ENCODE measurements at regions not wholly inside any gene's neighbourhood (a gene's known extent, or its start where the extent isn't known, plus 50 kb on each side); places are given as distances from the start of the nearest gene placed in this dataset.

- Histone ChIP-seq H3K4me3 (ENCODE audit: low read depth, low read length) (no peak overlapping the region), H3K27me3 (ENCODE audit: control insufficient read depth, insufficient read depth, low read length) (no peaks in the 10 kb centered on the region), H3K36me3 (ENCODE audit: control insufficient read depth, insufficient read depth, low read length) (no peaks in the 10 kb centered on the region)
- no peak for TF ChIP-seq CTCF (IDR thresholded peaks at IDR 0.05; ENCODE audit: insufficient read depth, low read depth, low read length)
- DNase-seq (ENCODE audit: low read depth): no peak
- ChIA-PET POLR2A (no interaction called here), CTCF (interaction anchor here (0.6 kb wide), 1 partner anchor 402 kb away, joined by 3 read pairs; no protein-coding TSS in a partner anchor)
Observed at GRCh38 chr14:98133806-98134205, 1138.2 kb downstream of the BCL11B start.

- no peak for TF ChIP-seq CTCF (IDR thresholded peaks at IDR 0.05; ENCODE audit: insufficient read depth, low read depth, low read length)
Observed at GRCh38 chr14:98136012-98136789, 1135.8 kb downstream of the BCL11B start.

GRCh38 chr14:98137131-98138025, 1134.6 kb downstream of the BCL11B start:
- Histone ChIP-seq H3K36me3 (ENCODE audit: control insufficient read depth, insufficient read depth, low read length) (no peaks in the 10 kb centered on the region), H3K27me3 (ENCODE audit: control insufficient read depth, insufficient read depth, low read length) (no peaks in the 10 kb centered on the region), H3K4me3 (ENCODE audit: low read depth, low read length) (no peak overlapping the region)
- ChIA-PET CTCF (no interaction called here), POLR2A (no interaction called here)
- no peak for DNase-seq (ENCODE audit: low read depth)
- TF ChIP-seq CTCF (IDR thresholded peaks at IDR 0.05; ENCODE audit: insufficient read depth, low read depth, low read length): no peak

More at GRCh38 chr14:98136012-98136789, 1135.8 kb downstream of the BCL11B start:
- Histone ChIP-seq H3K4me3 (ENCODE audit: low read depth, low read length) (no peak overlapping the region), H3K27me3 (ENCODE audit: control insufficient read depth, insufficient read depth, low read length) (no peaks in the 10 kb centered on the region), H3K36me3 (ENCODE audit: control insufficient read depth, insufficient read depth, low read length) (no peaks in the 10 kb centered on the region)
- POLR2A ChIA-PET: no interaction called here
- no peak for DNase-seq (ENCODE audit: low read depth)
- CTCF ChIA-PET: no interaction called here

- ChIA-PET POLR2A (no interaction called here), CTCF (no interaction called here)
- H3K4me3 ChIP-seq (ENCODE audit: low read depth, low read length): no peak overlapping the region
- no peaks in the 10 kb centered on the region for H3K36me3 ChIP-seq (ENCODE audit: control insufficient read depth, insufficient read depth, low read length)
- H3K27me3 ChIP-seq (ENCODE audit: control insufficient read depth, insufficient read depth, low read length): no peaks in the 10 kb centered on the region
- no peak for TF ChIP-seq CTCF (IDR thresholded peaks at IDR 0.05; ENCODE audit: insufficient read depth, low read depth, low read length)
- no peak for DNase-seq (ENCODE audit: low read depth)
Observed at GRCh38 chr14:98138666-98139065, 1133.3 kb downstream of the BCL11B start.

GRCh38 chr14:98140862-98141530, 1131.0 kb downstream of the BCL11B start:
- POLR2A ChIA-PET: interaction anchor here (0.7 kb wide), 1 partner anchor 1127 kb away, joined by 3 read pairs; no protein-coding TSS in a partner anchor

More at GRCh38 chr14:98140862-98141530, 1131.0 kb downstream of the BCL11B start:
- H3K27me3 ChIP-seq (ENCODE audit: control insufficient read depth, insufficient read depth, low read length): no peaks in the 10 kb centered on the region
- no peaks in the 10 kb centered on the region for H3K36me3 ChIP-seq (ENCODE audit: control insufficient read depth, insufficient read depth, low read length)
- no peak overlapping the region for H3K4me3 ChIP-seq (ENCODE audit: low read depth, low read length)
- CTCF ChIA-PET: no interaction called here
- no peak for TF ChIP-seq CTCF (IDR thresholded peaks at IDR 0.05; ENCODE audit: insufficient read depth, low read depth, low read length)
- no peak for DNase-seq (ENCODE audit: low read depth)
